Epithelial cell of esophagus (primary cell): ENCODE measurements at regions not wholly inside any gene's neighbourhood (a gene's known extent, or its start where the extent isn't known, plus 50 kb on each side); places are given as distances from the start of the nearest gene placed in this dataset.
"Not testable (repeated sequence)": the region's sequence is repeated elsewhere in the genome, so short reads cannot be mapped to it uniquely, and the experiment has no call there.

Experiments used
- DNase-seq: peaks from one replicate; pipeline ENCODE4 v3.0.0; 2010; ENCODE audit warnings: low read depth
- H3K4me3 ChIP-seq: 2 replicates; pipeline ENCODE4 v1.5.1; 2011; ENCODE audit warnings: mild to moderate bottlenecking, low read length, control low read depth
- CTCF ChIP-seq: IDR thresholded peaks from 2 replicates; pipeline ENCODE4 v1.5.1; 2011; ENCODE audit warnings: low read depth, mild to moderate bottlenecking, low read length, control low read depth, inconsistent platforms; ENCODE audit not compliant: insufficient read depth; ENCODE audit errors: missing control alignments

GRCh38 chr5:17406423-17406838 lies 91.6 kb upstream of the TAF11L2 start:
- DNase-seq = peak; percentile 87
- no peak overlapping the region for H3K4me3 ChIP-seq
- TF ChIP-seq CTCF = no peak

- no peak for TF ChIP-seq CTCF
- DNase-seq = peak; percentile 82
- no peak overlapping the region for H3K4me3 ChIP-seq
These were observed 86.3 kb upstream of the TAF11L2 start for GRCh38 chr5:17411436-17412402.

GRCh38 chr5:17412760-17413671 lies 85.0 kb upstream of the TAF11L2 start:
- H3K4me3 ChIP-seq = no peak overlapping the region
- TF ChIP-seq CTCF = no peak
- DNase-seq = peak; percentile 21

GRCh38 chr5:17413691-17414090 lies 84.3 kb upstream of the TAF11L2 start:
- no peak for TF ChIP-seq CTCF
- DNase-seq = peak; percentile 30

GRCh38 chr5:17415321-17415758 lies 82.7 kb upstream of the TAF11L2 start:
- DNase-seq = no peak
- no peak for TF ChIP-seq CTCF

More at GRCh38 chr5:17413691-17414090, 84.3 kb upstream of the TAF11L2 start:
- no peak overlapping the region for H3K4me3 ChIP-seq

GRCh38 chr5:17416374-17416773 lies 81.7 kb upstream of the TAF11L2 start:
- not testable (repeated sequence) for DNase-seq, H3K4me3 ChIP-seq

More at GRCh38 chr5:17415321-17415758, 82.7 kb upstream of the TAF11L2 start:
- H3K4me3 ChIP-seq = no peak overlapping the region

- DNase-seq = no peak
- no peak overlapping the region for H3K4me3 ChIP-seq
- TF ChIP-seq CTCF = no peak
These were observed 73.4 kb upstream of the TAF11L2 start for GRCh38 chr5:17424674-17425073.
